HUES48 (cell line): ENCODE measurements at regions not wholly inside any gene's neighbourhood (a gene's known extent, or its start where the extent isn't known, plus 50 kb on each side); places are given as distances from the start of the nearest gene placed in this dataset.

Experiments used
- H3K27ac ChIP-seq: one replicate; pipeline ENCODE4 v1.7.0; 2013; ENCODE audit warnings: low read depth, low read length, inconsistent platforms
- H3K27me3 ChIP-seq: 2 replicates; pipeline ENCODE4 v1.6.1; 2013; ENCODE audit warnings: mild to moderate bottlenecking, low read length; ENCODE audit not compliant: control insufficient read depth, insufficient read depth
- H3K36me3 ChIP-seq: 2 replicates; pipeline ENCODE4 v1.6.1; 2013; ENCODE audit warnings: low read length; ENCODE audit not compliant: control insufficient read depth, insufficient read depth
- H3K4me1 ChIP-seq: 2 replicates; pipeline ENCODE4 v1.6.1; 2013; ENCODE audit warnings: mild to moderate bottlenecking, low read length; ENCODE audit not compliant: control insufficient read depth, insufficient read depth
- H3K4me3 ChIP-seq: 2 replicates; pipeline ENCODE4 v1.5.1; 2013; ENCODE audit warnings: mild to moderate bottlenecking, low read depth, low read length
- H3K9ac ChIP-seq: 2 replicates; pipeline ENCODE4 v1.6.1; 2013; ENCODE audit warnings: mild to moderate bottlenecking, low read depth, low read length, moderate library complexity
- H3K9me3 ChIP-seq: 2 replicates; pipeline ENCODE4 v1.6.1; 2013; ENCODE audit warnings: low read length; ENCODE audit not compliant: control insufficient read depth, insufficient read depth

DNA sequence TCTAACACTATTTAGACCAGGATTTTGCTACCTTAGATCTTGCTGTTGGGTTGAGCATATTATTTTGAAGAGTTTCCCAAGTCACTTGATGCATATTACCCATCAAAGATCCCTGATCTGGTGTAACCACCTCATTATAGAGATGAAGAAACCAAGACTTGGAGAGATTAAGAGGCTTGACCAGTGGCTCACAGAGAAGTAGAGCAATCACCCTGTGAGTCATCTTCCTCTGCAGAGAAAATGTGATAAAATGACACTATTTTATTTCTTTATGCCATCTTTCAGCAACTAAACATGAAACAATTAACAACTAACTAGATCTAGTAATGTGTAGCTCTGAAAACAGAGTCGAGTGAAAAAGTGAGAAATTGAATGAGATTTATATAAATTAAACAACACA is 76.1 kb downstream of the KIF4B start:
- Histone ChIP-seq H3K4me1 (no peaks in the 10 kb centered on the region), H3K27ac (no peak overlapping the region), H3K9me3 (no peaks in the 10 kb centered on the region), H3K4me3 (no peak overlapping the region), H3K36me3 (no peaks in the 10 kb centered on the region), H3K27me3 (no peaks in the 10 kb centered on the region), H3K9ac (no peak overlapping the region)

GRCh38 chr5:155091063-155091648 is 77.6 kb downstream of the KIF4B start:
- Histone ChIP-seq H3K4me1 (no peaks in the 10 kb centered on the region), H3K27me3 (no peaks in the 10 kb centered on the region), H3K36me3 (no peaks in the 10 kb centered on the region), H3K9me3 (no peaks in the 10 kb centered on the region), H3K4me3 (no peak overlapping the region), H3K9ac (no peak overlapping the region), H3K27ac (no peak overlapping the region)

GRCh38 chr5:155091768-155092717 is 78.5 kb downstream of the KIF4B start:
- H3K9me3 ChIP-seq, result no peaks in the 10 kb centered on the region
- H3K36me3 ChIP-seq, result no peaks in the 10 kb centered on the region
- no peaks in the 10 kb centered on the region for H3K27me3 ChIP-seq
- no peaks in the 10 kb centered on the region for H3K4me1 ChIP-seq
- no peak overlapping the region for H3K4me3 ChIP-seq
- H3K9ac ChIP-seq, result no peak overlapping the region
- no peak overlapping the region for H3K27ac ChIP-seq

GRCh38 chr5:155094455-155094854 is 80.9 kb downstream of the KIF4B start:
- Histone ChIP-seq H3K36me3 (no peaks in the 10 kb centered on the region), H3K4me1 (no peaks in the 10 kb centered on the region), H3K9me3 (no peaks in the 10 kb centered on the region), H3K9ac (no peak overlapping the region), H3K27ac (no peak overlapping the region), H3K27me3 (no peaks in the 10 kb centered on the region), H3K4me3 (no peak overlapping the region)

GRCh38 chr5:155097995-155098394 is 84.4 kb downstream of the KIF4B start:
- Histone ChIP-seq H3K27ac (no peak overlapping the region), H3K9me3 (no peaks in the 10 kb centered on the region), H3K9ac (no peak overlapping the region), H3K4me3 (no peak overlapping the region), H3K27me3 (no peaks in the 10 kb centered on the region), H3K36me3 (no peaks in the 10 kb centered on the region), H3K4me1 (no peaks in the 10 kb centered on the region)

DNA sequence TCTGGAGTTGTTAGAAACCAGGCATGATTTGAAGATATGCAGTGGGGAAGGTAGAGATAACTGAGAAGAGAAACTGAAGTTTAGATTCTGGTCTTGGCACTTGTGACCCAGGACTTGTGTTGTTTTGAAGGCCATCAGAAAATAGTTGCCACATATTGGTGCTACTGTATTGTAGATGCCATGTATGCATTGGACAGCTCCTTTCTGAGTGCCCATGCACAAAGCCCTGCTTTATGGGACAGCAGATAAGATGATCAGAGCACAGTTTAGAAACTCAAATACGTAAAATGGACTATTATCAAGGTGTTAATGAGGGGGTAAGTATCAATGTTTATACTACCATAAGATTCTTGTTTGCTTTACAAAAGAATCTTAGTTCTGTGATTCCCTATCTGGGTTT is 84.9 kb downstream of the KIF4B start:
- Histone ChIP-seq H3K27ac (no peak overlapping the region), H3K36me3 (no peaks in the 10 kb centered on the region), H3K4me3 (no peak overlapping the region), H3K9me3 (no peaks in the 10 kb centered on the region), H3K9ac (no peak overlapping the region), H3K27me3 (no peaks in the 10 kb centered on the region), H3K4me1 (no peaks in the 10 kb centered on the region)

- Histone ChIP-seq H3K4me3 (no peak overlapping the region), H3K4me1 (no peaks in the 10 kb centered on the region), H3K27ac (no peak overlapping the region), H3K27me3 (no peaks in the 10 kb centered on the region), H3K36me3 (no peaks in the 10 kb centered on the region), H3K9ac (no peak overlapping the region), H3K9me3 (no peaks in the 10 kb centered on the region)
Measured at GRCh38 chr5:155101697-155102096, 88.1 kb downstream of the KIF4B start.

- H3K9ac ChIP-seq, result no peak overlapping the region
- no peaks in the 10 kb centered on the region for H3K27me3 ChIP-seq
- no peaks in the 10 kb centered on the region for H3K9me3 ChIP-seq
- H3K27ac ChIP-seq, result no peak overlapping the region
- H3K4me3 ChIP-seq, result no peak overlapping the region
- no peaks in the 10 kb centered on the region for H3K4me1 ChIP-seq
- H3K36me3 ChIP-seq, result no peaks in the 10 kb centered on the region
Measured at GRCh38 chr5:155103146-155103545, 89.6 kb downstream of the KIF4B start.

GRCh38 chr5:155104441-155104840 is 90.9 kb downstream of the KIF4B start:
- no peak overlapping the region for H3K27ac ChIP-seq
- H3K9ac ChIP-seq, result no peak overlapping the region
- H3K27me3 ChIP-seq, result no peaks in the 10 kb centered on the region
- H3K36me3 ChIP-seq, result no peaks in the 10 kb centered on the region
- H3K9me3 ChIP-seq, result no peaks in the 10 kb centered on the region
- no peaks in the 10 kb centered on the region for H3K4me1 ChIP-seq
- no peak overlapping the region for H3K4me3 ChIP-seq

DNA sequence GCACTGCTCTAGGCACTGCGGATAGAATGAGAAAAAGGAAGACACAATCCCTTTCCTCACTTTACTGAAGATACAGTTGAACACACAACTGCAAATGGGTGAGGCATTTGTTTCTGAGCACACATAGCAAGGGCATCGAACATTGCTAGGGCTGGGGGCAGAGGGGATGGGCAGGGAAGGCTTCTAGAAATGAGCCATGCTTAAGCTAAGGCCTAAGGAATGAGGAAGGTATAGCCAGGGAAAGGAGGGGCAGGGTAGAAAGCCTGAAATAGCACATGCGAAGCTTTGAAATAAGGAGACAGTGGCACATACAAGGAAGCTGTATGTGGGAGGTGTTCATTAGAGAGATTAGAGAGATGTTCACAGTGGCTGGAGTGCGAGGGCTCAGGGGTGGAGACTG is 92.7 kb downstream of the KIF4B start:
- no peaks in the 10 kb centered on the region for H3K9me3 ChIP-seq
- H3K4me1 ChIP-seq, result no peaks in the 10 kb centered on the region
- no peak overlapping the region for H3K27ac ChIP-seq
- H3K4me3 ChIP-seq, result no peak overlapping the region
- no peak overlapping the region for H3K9ac ChIP-seq
- no peaks in the 10 kb centered on the region for H3K27me3 ChIP-seq
- H3K36me3 ChIP-seq, result no peaks in the 10 kb centered on the region

- Histone ChIP-seq H3K9ac (no peak overlapping the region), H3K9me3 (0 out of 2 replicates have a peak, but pooled peaks cover 10% of the 10 kb centered on the region), H3K36me3 (no peaks in the 10 kb centered on the region), H3K4me3 (no peak overlapping the region), H3K27ac (no peak overlapping the region), H3K4me1 (no peaks in the 10 kb centered on the region), H3K27me3 (no peaks in the 10 kb centered on the region)
Measured at GRCh38 chr5:155113888-155114287, 100.3 kb downstream of the KIF4B start.
